ENCODE measurements at regions not wholly inside any gene's neighbourhood (a gene's known extent, or its start where the extent isn't known, plus 50 kb on each side); places are given as distances from the start of the nearest gene placed in this dataset.

DNA sequence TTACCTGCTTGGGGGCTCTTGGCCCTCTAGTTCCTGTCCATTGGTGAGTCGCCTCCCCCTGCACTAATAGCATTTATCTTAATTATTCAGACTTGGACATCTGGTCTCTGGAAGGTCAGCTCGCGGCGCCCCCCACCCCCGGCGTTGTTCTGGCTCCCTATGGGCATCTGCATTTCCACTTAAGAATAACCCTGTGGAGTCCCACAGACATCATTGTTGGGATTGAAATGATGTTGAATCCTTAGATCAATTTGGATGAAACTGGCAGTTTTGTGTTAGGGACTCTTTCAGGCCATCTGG, 313.8 kb upstream of the HS6ST1 start:
- Mint-ChIP-seq H3K27ac (no peak overlapping the region), H3K4me3 (no peak overlapping the region), H3K9me3 (no peaks in the 10 kb centered on the region), H3K4me1 (peaks cover 12% of the 10 kb centered on the region), H3K27me3 (ENCODE audit: low read depth) (peaks cover 42% of the 10 kb centered on the region), H3K36me3 (ENCODE audit: low read depth) (no peaks in the 10 kb centered on the region)
- TF ChIP-seq, protein P1, sequence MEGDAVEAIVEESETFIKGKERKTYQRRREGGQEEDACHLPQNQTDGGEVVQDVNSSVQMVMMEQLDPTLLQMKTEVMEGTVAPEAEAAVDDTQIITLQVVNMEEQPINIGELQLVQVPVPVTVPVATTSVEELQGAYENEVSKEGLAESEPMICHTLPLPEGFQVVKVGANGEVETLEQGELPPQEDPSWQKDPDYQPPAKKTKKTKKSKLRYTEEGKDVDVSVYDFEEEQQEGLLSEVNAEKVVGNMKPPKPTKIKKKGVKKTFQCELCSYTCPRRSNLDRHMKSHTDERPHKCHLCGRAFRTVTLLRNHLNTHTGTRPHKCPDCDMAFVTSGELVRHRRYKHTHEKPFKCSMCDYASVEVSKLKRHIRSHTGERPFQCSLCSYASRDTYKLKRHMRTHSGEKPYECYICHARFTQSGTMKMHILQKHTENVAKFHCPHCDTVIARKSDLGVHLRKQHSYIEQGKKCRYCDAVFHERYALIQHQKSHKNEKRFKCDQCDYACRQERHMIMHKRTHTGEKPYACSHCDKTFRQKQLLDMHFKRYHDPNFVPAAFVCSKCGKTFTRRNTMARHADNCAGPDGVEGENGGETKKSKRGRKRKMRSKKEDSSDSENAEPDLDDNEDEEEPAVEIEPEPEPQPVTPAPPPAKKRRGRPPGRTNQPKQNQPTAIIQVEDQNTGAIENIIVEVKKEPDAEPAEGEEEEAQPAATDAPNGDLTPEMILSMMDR (IDR thresholded peaks at IDR 0.05; ENCODE audit: unreplicated experiment in 3 of 3) = no peak

DNA sequence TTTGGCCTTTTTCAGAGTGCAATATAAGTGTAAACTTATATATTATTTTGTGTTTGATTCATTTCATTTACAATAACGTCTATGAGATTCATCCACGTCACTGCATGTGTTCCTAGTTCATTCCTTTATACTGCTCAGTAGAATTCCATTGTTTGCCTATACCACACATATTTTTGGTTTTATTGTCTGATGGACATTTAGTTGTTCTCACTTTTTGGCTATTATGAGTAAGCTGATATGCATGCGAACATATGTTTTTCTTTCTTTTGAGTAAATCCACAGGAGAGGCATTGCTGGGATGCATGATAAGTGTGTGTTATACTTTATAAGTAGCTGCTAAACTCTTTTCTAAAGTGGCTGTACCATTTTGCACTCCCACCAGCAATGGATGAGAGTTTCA, 314.8 kb upstream of the HS6ST1 start:
- H3K9me3 Mint-ChIP-seq = no peaks in the 10 kb centered on the region
- peaks cover 45% of the 10 kb centered on the region for H3K27me3 Mint-ChIP-seq (ENCODE audit: low read depth)
- TF ChIP-seq, protein P1 (IDR thresholded peaks at IDR 0.05; ENCODE audit: unreplicated experiment in 3 of 3) = no peak
- peaks cover 18% of the 10 kb centered on the region for H3K4me1 Mint-ChIP-seq
- no peak overlapping the region for H3K4me3 Mint-ChIP-seq
- no peaks in the 10 kb centered on the region for H3K36me3 Mint-ChIP-seq (ENCODE audit: low read depth)
- H3K27ac Mint-ChIP-seq = no peak overlapping the region

DNA sequence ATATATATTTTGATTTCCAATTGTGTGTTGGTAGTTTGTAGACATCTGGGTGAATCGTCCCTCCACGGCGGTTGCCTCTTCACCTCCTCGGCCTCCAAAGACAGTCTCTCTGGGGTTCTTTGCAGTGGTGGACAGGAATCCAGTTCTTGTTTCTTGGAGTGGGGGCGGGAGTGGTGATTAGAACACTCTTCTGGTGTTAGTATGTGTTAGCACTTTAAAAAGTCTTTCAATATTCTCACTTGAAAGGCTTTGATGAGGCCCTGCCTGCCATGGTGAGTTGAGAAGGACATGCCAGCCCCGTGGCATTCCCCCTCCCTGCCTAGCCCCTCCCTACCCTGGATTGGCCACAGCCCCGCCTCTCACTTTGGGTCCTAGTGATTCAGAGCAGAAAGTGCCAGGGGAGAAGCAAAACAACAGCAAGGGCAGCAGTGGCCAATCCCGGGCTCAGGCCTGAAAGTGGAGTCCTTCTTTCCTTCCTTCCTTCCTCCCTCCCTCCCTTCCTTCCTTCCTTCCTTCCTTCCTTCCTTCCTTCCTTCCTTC, 316.8 kb upstream of the HS6ST1 start:
- TF ChIP-seq, protein P1 (IDR thresholded peaks at IDR 0.05; ENCODE audit: unreplicated experiment in 3 of 3) = no peak
- no peaks in the 10 kb centered on the region for H3K36me3 Mint-ChIP-seq (ENCODE audit: low read depth)

DNA sequence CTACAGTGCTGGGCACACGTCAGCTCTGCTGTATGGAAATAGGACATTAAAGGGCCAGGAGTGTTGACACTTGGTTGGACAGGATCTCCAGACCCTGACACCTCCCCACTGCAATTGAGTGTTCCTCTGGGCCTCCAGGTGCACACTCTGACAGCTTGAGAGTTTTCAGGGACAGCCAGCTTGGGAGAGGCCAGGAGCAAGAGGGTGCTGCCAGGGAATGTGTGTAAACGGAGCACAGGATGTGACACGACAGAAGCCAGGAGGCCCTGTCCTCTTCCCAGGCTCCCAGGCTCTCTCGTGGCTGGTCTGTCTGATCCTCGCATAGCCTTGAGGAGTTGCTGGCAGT, 318.1 kb upstream of the HS6ST1 start:
- TF ChIP-seq, protein P1 (IDR thresholded peaks at IDR 0.05; ENCODE audit: unreplicated experiment in 3 of 3) = no peak
- peaks cover 31% of the 10 kb centered on the region for H3K4me1 Mint-ChIP-seq

More for the DNA sequence above, 316.8 kb upstream of the HS6ST1 start:
- H3K27me3 Mint-ChIP-seq (ENCODE audit: low read depth) = peaks cover 34% of the 10 kb centered on the region
- H3K4me3 Mint-ChIP-seq = no peak overlapping the region
- no peaks in the 10 kb centered on the region for H3K9me3 Mint-ChIP-seq
- no peak overlapping the region for H3K27ac Mint-ChIP-seq
- peaks cover 31% of the 10 kb centered on the region for H3K4me1 Mint-ChIP-seq

DNA sequence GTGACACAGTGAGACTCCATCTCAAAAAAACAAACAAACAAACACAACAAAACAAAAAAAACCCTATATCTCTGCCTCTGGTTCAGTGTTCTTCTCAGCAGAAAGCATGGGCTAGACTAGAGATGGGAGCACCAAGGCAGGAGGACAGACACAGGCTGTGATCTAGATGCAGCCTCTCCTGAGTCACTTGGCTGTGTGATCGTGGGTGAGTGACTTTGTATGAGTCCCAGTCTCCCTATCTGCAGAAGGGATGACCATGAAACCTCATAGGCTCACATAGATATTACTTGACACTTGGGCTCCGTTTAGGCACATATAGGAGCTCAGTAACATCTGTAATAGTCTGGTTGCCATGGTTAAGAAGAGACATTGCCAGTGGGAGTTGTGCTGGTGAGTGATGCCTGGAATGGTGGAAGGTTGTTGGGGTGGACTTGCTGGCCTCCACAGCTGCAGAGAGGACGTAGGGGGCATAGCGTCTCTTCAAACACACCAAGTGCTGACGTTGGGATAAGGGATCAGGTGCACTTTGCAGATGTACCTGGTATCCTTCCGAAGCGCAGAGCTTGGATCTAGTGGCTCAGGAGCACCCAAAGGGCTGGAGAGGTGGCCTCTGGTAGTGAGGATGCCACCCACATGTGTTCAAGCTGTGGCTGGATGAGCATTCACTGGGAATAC, 318.9 kb upstream of the HS6ST1 start:
- Mint-ChIP-seq H3K9me3 (no peaks in the 10 kb centered on the region), H3K4me1 (peaks cover 34% of the 10 kb centered on the region), H3K4me3 (no peak overlapping the region), H3K36me3 (ENCODE audit: low read depth) (no peaks in the 10 kb centered on the region), H3K27ac (peak overlapping the region; percentile 85 to 94 (median 86)), H3K27me3 (ENCODE audit: low read depth) (peaks cover 37% of the 10 kb centered on the region)
- TF ChIP-seq, protein P1 (IDR thresholded peaks at IDR 0.05; ENCODE audit: unreplicated experiment in 3 of 3) = no peak

More for the DNA sequence above, 318.1 kb upstream of the HS6ST1 start:
- Mint-ChIP-seq H3K27ac (no peak overlapping the region), H3K36me3 (ENCODE audit: low read depth) (no peaks in the 10 kb centered on the region), H3K27me3 (ENCODE audit: low read depth) (peaks cover 40% of the 10 kb centered on the region), H3K9me3 (no peaks in the 10 kb centered on the region), H3K4me3 (no peak overlapping the region)

All from nephron (organoid).